SK-N-SH (cell line): ENCODE measurements at regions not wholly inside any gene's neighbourhood (a gene's known extent, or its start where the extent isn't known, plus 50 kb on each side); places are given as distances from the start of the nearest gene placed in this dataset.
A peak's percentile ranks its signal among the peaks of the same experiment; 100 is the strongest.

Experiments used
- CTCF ChIA-PET: fragments of 300-600, 350-600 bp; formaldehyde crosslinking; extraction: SDS; loops from one replicate; lab custom pipeline; 2021; lab: Yijun Ruan, JAX
- POLR2A ChIA-PET: fragments of 350-600 bp; sonication (Branson Sonifier 250); formaldehyde crosslinking; extraction: SDS; loops from one replicate; lab custom pipeline; 2020; ENCODE audit warnings: antibody characterized with exemption, inconsistent platforms; lab: Yijun Ruan, JAX
- DNase-seq: peaks from one replicate; pipeline ENCODE4 v3.0.0; 2012
- H2AFZ ChIP-seq: fragments of 200-600 bp; sonication (generic); 2 replicates; pipeline ENCODE4 v1.8.1; 2016; ENCODE audit warnings: antibody characterized with exemption, mild to moderate bottlenecking, low read depth
- H3F3A ChIP-seq: fragments of 200-600 bp; sonication (generic); replicated peaks from 2 replicates; pipeline ENCODE3; 2016; ENCODE audit warnings: antibody characterized with exemption, mild to moderate bottlenecking; ENCODE audit not compliant: insufficient read depth
- H3K27ac ChIP-seq, 2 experiments: fragments of 200-500 bp in 1 of 2; fragments of 200-600 bp in 1 of 2; sonication (Bioruptor generic) in 1 of 2; sonication (generic), shearing (Covaris generic) in 1 of 2; 2 replicates each; pipeline versions ENCODE4 v1.5.1 to v1.6.1; 2014 to 2016; ENCODE audit warnings: low read depth in 2 of 2, inconsistent platforms in 1 of 2, low read length in 1 of 2, mild to moderate bottlenecking in 1 of 2, mixed read lengths in 1 of 2
- H3K27me3 ChIP-seq: fragments of 200-600 bp; sonication (generic), shearing (Covaris generic); 2 replicates; pipeline ENCODE4 v1.6.1; 2016; ENCODE audit warnings: mixed run types; ENCODE audit not compliant: insufficient read depth
- H3K36me3 ChIP-seq, 2 experiments: fragments of 200-500 bp in 1 of 2; fragments of 200-600 bp in 1 of 2; sonication (Bioruptor generic) in 1 of 2; sonication (generic) in 1 of 2; replicated peaks in 1 of 2; 2 replicates each; pipeline versions ENCODE3 to v1.5.1; 2014 to 2016; ENCODE audit warnings: low read length in 1 of 2, mild to moderate bottlenecking in 1 of 2; ENCODE audit not compliant: insufficient read depth in 2 of 2, control insufficient read depth in 1 of 2
- H3K4me1 ChIP-seq, 2 experiments: fragments of 200-500 bp in 1 of 2; fragments of 200-600 bp in 1 of 2; sonication (Bioruptor generic) in 1 of 2; sonication (generic), shearing (Covaris generic) in 1 of 2; 2 replicates each; pipeline versions ENCODE4 v1.5.1 to v1.6.1; 2014 to 2016; ENCODE audit warnings: low read depth in 1 of 2, low read length in 1 of 2, mixed run types in 1 of 2; ENCODE audit not compliant: insufficient read depth in 2 of 2, control insufficient read depth in 1 of 2
- H3K4me2 ChIP-seq: fragments of 200-600 bp; sonication (generic), shearing (Covaris generic); 2 replicates; pipeline ENCODE4 v1.6.1; 2017; ENCODE audit warnings: mixed run types
- H3K4me3 ChIP-seq, 2 experiments: fragments of 200-500 bp in 1 of 2; fragments of 200-600 bp in 1 of 2; sonication (Bioruptor generic) in 1 of 2; sonication (generic), shearing (Covaris generic) in 1 of 2; 2 replicates each; pipeline versions ENCODE4 v1.5.1 to v1.8.1; 2014 to 2016; ENCODE audit warnings: low read depth in 2 of 2, inconsistent platforms in 1 of 2, low read length in 1 of 2, mild to moderate bottlenecking in 1 of 2, mixed read lengths in 1 of 2, moderate library complexity in 1 of 2
- H3K79me2 ChIP-seq: fragments of 200-600 bp; sonication (generic); 2 replicates; pipeline ENCODE4 v1.8.1; 2017; ENCODE audit warnings: mild to moderate bottlenecking; ENCODE audit not compliant: insufficient read depth
- H3K9ac ChIP-seq: fragments of 200-600 bp; sonication (generic); 2 replicates; pipeline ENCODE4 v1.6.1; 2017; ENCODE audit warnings: mixed run types
- H3K9me2 ChIP-seq: fragments of 200-600 bp; sonication (generic); 2 replicates; pipeline ENCODE4 v1.6.1; 2017; ENCODE audit warnings: mixed run types
- H3K9me3 ChIP-seq: fragments of 200-600 bp; sonication (generic); 2 replicates; pipeline ENCODE4 v1.6.1; 2017; ENCODE audit warnings: mixed run types, mild to moderate bottlenecking, moderate library complexity
- H4K20me1 ChIP-seq: fragments of 200-600 bp; sonication (generic); 2 replicates; pipeline ENCODE4 v1.6.1; 2017; ENCODE audit warnings: mild to moderate bottlenecking, mixed run types; ENCODE audit not compliant: insufficient read depth
- ELF1 ChIP-seq: IDR thresholded peaks from 2 replicates; pipeline ENCODE4 v1.4.0; 2012
- FOSL2 ChIP-seq: IDR thresholded peaks from 2 replicates; pipeline ENCODE4 v1.4.0; 2012; ENCODE audit warnings: low read depth, mild to moderate bottlenecking, moderate library complexity, borderline replicate concordance
- FOXJ3 ChIP-seq: sonication (generic); formaldehyde crosslinking; IDR thresholded peaks from 2 replicates; pipeline ENCODE4 v1.5.1; 2020; ENCODE audit warnings: mild to moderate bottlenecking, missing genetic modification reagents
- MAX ChIP-seq: IDR thresholded peaks from 2 replicates; pipeline ENCODE4 v1.4.0; 2012; ENCODE audit warnings: low read depth
- MXI1 ChIP-seq: IDR thresholded peaks from 2 replicates; pipeline ENCODE4 v1.6.1; 2012; ENCODE audit warnings: mild to moderate bottlenecking, low read depth, low read length, improper control_type of control experiment
- NFIC ChIP-seq: IDR thresholded peaks from 2 replicates; pipeline ENCODE4 v1.4.0; 2012; ENCODE audit warnings: borderline replicate concordance
- RAD21 ChIP-seq: IDR thresholded peaks from 2 replicates; pipeline ENCODE4 v1.6.1; 2012; ENCODE audit warnings: mild to moderate bottlenecking, low read length
- SIN3A ChIP-seq: IDR thresholded peaks from 2 replicates; pipeline ENCODE4 v1.6.1; 2012; ENCODE audit warnings: low read depth, mild to moderate bottlenecking, low read length, moderate library complexity, borderline replicate concordance
- SMC3 ChIP-seq: IDR thresholded peaks from 2 replicates; pipeline ENCODE4 v1.6.1; 2012; ENCODE audit warnings: low read depth, low read length, improper control_type of control experiment
- TCF12 ChIP-seq: IDR thresholded peaks from 2 replicates; pipeline ENCODE4 v1.4.0; 2012
- USF2 ChIP-seq: fragments of 150-350 bp; IDR thresholded peaks from 2 replicates; pipeline ENCODE4 v1.6.1; 2017; ENCODE audit warnings: antibody characterized with exemption, low read length, low read depth, borderline replicate concordance
- YY1 ChIP-seq: IDR thresholded peaks from 2 replicates; pipeline ENCODE4 v1.4.0; 2012; ENCODE audit warnings: low read depth, mild to moderate bottlenecking
- TF ChIP-seq, protein P1 (sequence below): fragments of 200-600 bp; sonication (generic); IDR thresholded peaks from 2 replicates; pipeline ENCODE4 v1.6.1; 2017; ENCODE audit warnings: antibody characterized with exemption, mild to moderate bottlenecking, moderate library complexity
- TF ChIP-seq, protein P2 (sequence below): IDR thresholded peaks from 2 replicates; pipeline ENCODE4 v1.4.0; 2012; ENCODE audit warnings: low read depth, borderline replicate concordance
- TF ChIP-seq, protein P3 (sequence below): fragments of 150-350 bp; IDR thresholded peaks from 2 replicates; pipeline ENCODE4 v1.6.1; 2016; ENCODE audit warnings: mild to moderate bottlenecking, low read depth, low read length

- TF ChIP-seq, protein P1, sequence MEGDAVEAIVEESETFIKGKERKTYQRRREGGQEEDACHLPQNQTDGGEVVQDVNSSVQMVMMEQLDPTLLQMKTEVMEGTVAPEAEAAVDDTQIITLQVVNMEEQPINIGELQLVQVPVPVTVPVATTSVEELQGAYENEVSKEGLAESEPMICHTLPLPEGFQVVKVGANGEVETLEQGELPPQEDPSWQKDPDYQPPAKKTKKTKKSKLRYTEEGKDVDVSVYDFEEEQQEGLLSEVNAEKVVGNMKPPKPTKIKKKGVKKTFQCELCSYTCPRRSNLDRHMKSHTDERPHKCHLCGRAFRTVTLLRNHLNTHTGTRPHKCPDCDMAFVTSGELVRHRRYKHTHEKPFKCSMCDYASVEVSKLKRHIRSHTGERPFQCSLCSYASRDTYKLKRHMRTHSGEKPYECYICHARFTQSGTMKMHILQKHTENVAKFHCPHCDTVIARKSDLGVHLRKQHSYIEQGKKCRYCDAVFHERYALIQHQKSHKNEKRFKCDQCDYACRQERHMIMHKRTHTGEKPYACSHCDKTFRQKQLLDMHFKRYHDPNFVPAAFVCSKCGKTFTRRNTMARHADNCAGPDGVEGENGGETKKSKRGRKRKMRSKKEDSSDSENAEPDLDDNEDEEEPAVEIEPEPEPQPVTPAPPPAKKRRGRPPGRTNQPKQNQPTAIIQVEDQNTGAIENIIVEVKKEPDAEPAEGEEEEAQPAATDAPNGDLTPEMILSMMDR, result peak; percentile 72
- TF ChIP-seq SIN3A (no peak), RAD21 (peak; percentile 82), USF2 (no peak), MAX (no peak), SMC3 (peak; percentile 69), FOXJ3 (no peak), FOSL2 (no peak), NFIC (no peak)
- TF ChIP-seq, protein P2, sequence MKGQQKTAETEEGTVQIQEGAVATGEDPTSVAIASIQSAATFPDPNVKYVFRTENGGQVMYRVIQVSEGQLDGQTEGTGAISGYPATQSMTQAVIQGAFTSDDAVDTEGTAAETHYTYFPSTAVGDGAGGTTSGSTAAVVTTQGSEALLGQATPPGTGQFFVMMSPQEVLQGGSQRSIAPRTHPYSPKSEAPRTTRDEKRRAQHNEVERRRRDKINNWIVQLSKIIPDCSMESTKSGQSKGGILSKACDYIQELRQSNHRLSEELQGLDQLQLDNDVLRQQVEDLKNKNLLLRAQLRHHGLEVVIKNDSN, result no peak
- TF ChIP-seq, protein P3, sequence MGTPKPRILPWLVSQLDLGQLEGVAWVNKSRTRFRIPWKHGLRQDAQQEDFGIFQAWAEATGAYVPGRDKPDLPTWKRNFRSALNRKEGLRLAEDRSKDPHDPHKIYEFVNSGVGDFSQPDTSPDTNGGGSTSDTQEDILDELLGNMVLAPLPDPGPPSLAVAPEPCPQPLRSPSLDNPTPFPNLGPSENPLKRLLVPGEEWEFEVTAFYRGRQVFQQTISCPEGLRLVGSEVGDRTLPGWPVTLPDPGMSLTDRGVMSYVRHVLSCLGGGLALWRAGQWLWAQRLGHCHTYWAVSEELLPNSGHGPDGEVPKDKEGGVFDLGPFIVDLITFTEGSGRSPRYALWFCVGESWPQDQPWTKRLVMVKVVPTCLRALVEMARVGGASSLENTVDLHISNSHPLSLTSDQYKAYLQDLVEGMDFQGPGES, result no peak
These were observed 103.7 kb upstream of the NFIA start (continued) for GRCh38 chr1:60978421-60979357.

GRCh38 chr1:60977661-60978060 is 104.7 kb upstream of the NFIA start:
- Histone ChIP-seq H3K4me3 (no peak overlapping the region), H3F3A (no peaks in the 10 kb centered on the region), H3K9me2 (no peaks in the 10 kb centered on the region), H3K27ac (no peak overlapping the region), H4K20me1 (no peaks in the 10 kb centered on the region), H2AFZ (no peak overlapping the region), H3K9me3 (no peaks in the 10 kb centered on the region), H3K4me1 (peaks cover 5 to 19% of the 10 kb centered on the region in 2 experiments; a peak in 2 of 4 replicates), H3K36me3 (no peaks in the 10 kb centered on the region), H3K9ac (no peak overlapping the region), H3K4me2 (no peak overlapping the region), H3K27me3 (no peaks in the 10 kb centered on the region), H3K79me2 (no peaks in the 10 kb centered on the region)
- no peak for DNase-seq
- POLR2A ChIA-PET, result no interaction called here
- TF ChIP-seq ELF1 (no peak), MAX (no peak), TCF12 (no peak), YY1 (no peak), USF2 (no peak), MXI1 (no peak)
- CTCF ChIA-PET, result interaction anchor here (1.3 to 5.6 kb wide), 5 partner anchors 11 to 1001 kb away, joined by 3 to 43 read pairs (median 8); no protein-coding TSS in a partner anchor
